ENCODE measurements at regions not wholly inside any gene's neighbourhood (a gene's known extent, or its start where the extent isn't known, plus 50 kb on each side); places are given as distances from the start of the nearest gene placed in this dataset.

GRCh38 chr6:23200946-23201345 is 631.6 kb downstream of the HDGFL1 start:
- no peaks in the 10 kb centered on the region for H3K79me2 ChIP-seq (ENCODE audit: low read length)
- H2AFZ ChIP-seq (ENCODE audit: low read depth, low read length): no peak overlapping the region
- no peak overlapping the region for H3K9ac ChIP-seq (ENCODE audit: low read length)
- H3K4me2 ChIP-seq (ENCODE audit: low read length): no peak overlapping the region
- no peak overlapping the region for H3K4me3 ChIP-seq (ENCODE audit: low read length)
- no peaks in the 10 kb centered on the region for H4K20me1 ChIP-seq (ENCODE audit: insufficient read depth, low read length)
- no peaks in the 10 kb centered on the region for H3K36me3 ChIP-seq (replicated peaks; ENCODE audit: low read depth, low read length)
- TF ChIP-seq EZH2phosphoT487 (IDR thresholded peaks at IDR 0.05; ENCODE audit: low read depth) (no peak), CTCF (IDR thresholded peaks at IDR 0.05; ENCODE audit: low read depth, low read length) (no peak)
- H3K9me3 ChIP-seq (ENCODE audit: insufficient read depth, low read length): no peaks in the 10 kb centered on the region
- H3K4me1 ChIP-seq (ENCODE audit: low read length): no peaks in the 10 kb centered on the region
- H3K27me3 ChIP-seq (ENCODE audit: low read depth, low read length): no peaks in the 10 kb centered on the region
- H3K27ac ChIP-seq (ENCODE audit: low read length): no peak overlapping the region

- no peaks in the 10 kb centered on the region for H3K79me2 ChIP-seq (ENCODE audit: low read length)
- no peaks in the 10 kb centered on the region for H3K9me3 ChIP-seq (ENCODE audit: insufficient read depth, low read length)
- no peaks in the 10 kb centered on the region for H4K20me1 ChIP-seq (ENCODE audit: insufficient read depth, low read length)
- no peak overlapping the region for H3K4me2 ChIP-seq (ENCODE audit: low read length)
- TF ChIP-seq EZH2phosphoT487 (IDR thresholded peaks at IDR 0.05; ENCODE audit: low read depth) (no peak), CTCF (IDR thresholded peaks at IDR 0.05; ENCODE audit: low read depth, low read length) (no peak)
- no peak overlapping the region for H3K27ac ChIP-seq (ENCODE audit: low read length)
- H3K9ac ChIP-seq (ENCODE audit: low read length): no peak overlapping the region
- no peaks in the 10 kb centered on the region for H3K36me3 ChIP-seq (replicated peaks; ENCODE audit: low read depth, low read length)
- no peaks in the 10 kb centered on the region for H3K4me1 ChIP-seq (ENCODE audit: low read length)
- H3K27me3 ChIP-seq (ENCODE audit: low read depth, low read length): no peaks in the 10 kb centered on the region
- no peak overlapping the region for H3K4me3 ChIP-seq (ENCODE audit: low read length)
- no peak overlapping the region for H2AFZ ChIP-seq (ENCODE audit: low read depth, low read length)
These were observed 632.8 kb downstream of the HDGFL1 start for GRCh38 chr6:23202207-23202606.

- H3K9me3 ChIP-seq (ENCODE audit: insufficient read depth, low read length): no peaks in the 10 kb centered on the region
- no peak overlapping the region for H2AFZ ChIP-seq (ENCODE audit: low read depth, low read length)
- no peaks in the 10 kb centered on the region for H4K20me1 ChIP-seq (ENCODE audit: insufficient read depth, low read length)
- H3K79me2 ChIP-seq (ENCODE audit: low read length): no peaks in the 10 kb centered on the region
- H3K27me3 ChIP-seq (ENCODE audit: low read depth, low read length): no peaks in the 10 kb centered on the region
- H3K36me3 ChIP-seq (replicated peaks; ENCODE audit: low read depth, low read length): no peaks in the 10 kb centered on the region
- no peak overlapping the region for H3K4me2 ChIP-seq (ENCODE audit: low read length)
- H3K4me3 ChIP-seq (ENCODE audit: low read length): no peak overlapping the region
- no peak overlapping the region for H3K9ac ChIP-seq (ENCODE audit: low read length)
- H3K27ac ChIP-seq (ENCODE audit: low read length): no peak overlapping the region
- TF ChIP-seq CTCF (IDR thresholded peaks at IDR 0.05; ENCODE audit: low read depth, low read length) (no peak), EZH2phosphoT487 (IDR thresholded peaks at IDR 0.05; ENCODE audit: low read depth) (no peak)
- no peaks in the 10 kb centered on the region for H3K4me1 ChIP-seq (ENCODE audit: low read length)
These were observed 643.0 kb downstream of the HDGFL1 start for GRCh38 chr6:23212398-23212797.

GRCh38 chr6:23213193-23213592 is 643.8 kb downstream of the HDGFL1 start:
- Histone ChIP-seq H3K9me3 (ENCODE audit: insufficient read depth, low read length) (no peaks in the 10 kb centered on the region), H3K4me1 (ENCODE audit: low read length) (peaks cover 5% of the 10 kb centered on the region), H3K27me3 (ENCODE audit: low read depth, low read length) (no peaks in the 10 kb centered on the region), H3K4me2 (ENCODE audit: low read length) (no peak overlapping the region), H3K27ac (ENCODE audit: low read length) (no peak overlapping the region), H3K36me3 (replicated peaks; ENCODE audit: low read depth, low read length) (no peaks in the 10 kb centered on the region), H4K20me1 (ENCODE audit: insufficient read depth, low read length) (no peaks in the 10 kb centered on the region), H2AFZ (ENCODE audit: low read depth, low read length) (no peak overlapping the region), H3K9ac (ENCODE audit: low read length) (no peak overlapping the region), H3K79me2 (ENCODE audit: low read length) (no peaks in the 10 kb centered on the region), H3K4me3 (ENCODE audit: low read length) (no peak overlapping the region)
- TF ChIP-seq EZH2phosphoT487 (IDR thresholded peaks at IDR 0.05; ENCODE audit: low read depth): no peak
- no peak for TF ChIP-seq CTCF (IDR thresholded peaks at IDR 0.05; ENCODE audit: low read depth, low read length)

Measured in OCI-LY3 (cell line).